Psoas muscle (tissue), 7 donors: ENCODE measurements at regions not wholly inside any gene's neighbourhood (a gene's known extent, or its start where the extent isn't known, plus 50 kb on each side); places are given as distances from the start of the nearest gene placed in this dataset.

Source experiments
- ATAC-seq, 4 donors: fragments of 200-7000 bp; cut with Tn5 transposase; one replicate each; pipeline ENCODE4 v1.9.1; 2020; ENCODE audit warnings: moderate library complexity in 3 of 4, mild to moderate bottlenecking in 2 of 4
- DNase-seq, 2 donors: peaks; one replicate each; pipeline ENCODE4 v3.0.0-alpha.2; 2020
- H3K27ac ChIP-seq: fragments of 200-600 bp; one replicate; pipeline ENCODE4 v1.8.0; 2022
- H3K27me3 ChIP-seq, 3 donors: fragments of 200-600 bp in 1 of 3; one replicate each; pipeline versions ENCODE4 v1.6.1 to v1.8.0; 2013 to 2022; ENCODE audit warnings: low read length in 2 of 3, mild to moderate bottlenecking in 2 of 3, moderate library complexity in 1 of 3; ENCODE audit not compliant: insufficient read depth in 3 of 3
- H3K36me3 ChIP-seq, 2 donors: fragments of 200-600 bp in 1 of 2; one replicate each; pipeline versions ENCODE4 v1.6.1 to v1.8.0; 2013 to 2022; ENCODE audit warnings: low read depth in 1 of 2, mild to moderate bottlenecking in 1 of 2, moderate library complexity in 1 of 2; ENCODE audit not compliant: insufficient read depth in 1 of 2
- H3K4me1 ChIP-seq: fragments of 200-600 bp; one replicate; pipeline ENCODE4 v1.8.0; 2022
- H3K4me3 ChIP-seq: fragments of 200-600 bp; one replicate; pipeline ENCODE4 v1.8.0; 2022; ENCODE audit warnings: mild to moderate bottlenecking
- H3K9me3 ChIP-seq: fragments of 200-600 bp; one replicate; pipeline ENCODE4 v1.8.0; 2022
- whole genome bisulfite sequencing, 3 donors: extraction: QIAGEN DNeasy Blood & Tissue Kit; methylation state at CpG; one replicate each; pipeline versions ENCODE4 v1.1.6 to v1.1.7; 2013; 5-methylcytosine and 5-hydroxymethylcytosine counted together
- intact Hi-C, 2 donors: fragments of 100-400 bp; cut with DNase I; formaldehyde crosslinking; loops; one replicate each; pipeline versions ENCODE4 v1.11.0 to v1.14.2; 2022
- TF ChIP-seq, protein P1 (sequence below): fragments of 200-600 bp; IDR thresholded peaks from one replicate; pipeline ENCODE4 v1.8.0; 2022; ENCODE audit warnings: antibody characterized with exemption
- donor health status: healthy with polysubstance abuse.
- donor health status: DM: no; HTN: no; CAD: no; lungs with moderate emphysema.
- donor health status: Bipolar disorder and iron deficiency.
- donor health status: healthy.
- donor health status: DM: yes; HTN: yes; CAD: no.
- donor health status: DM: no; HTN: no; CAD: no.
- donor health status: DM: yes; HTN: yes; CAD: no.

DNA sequence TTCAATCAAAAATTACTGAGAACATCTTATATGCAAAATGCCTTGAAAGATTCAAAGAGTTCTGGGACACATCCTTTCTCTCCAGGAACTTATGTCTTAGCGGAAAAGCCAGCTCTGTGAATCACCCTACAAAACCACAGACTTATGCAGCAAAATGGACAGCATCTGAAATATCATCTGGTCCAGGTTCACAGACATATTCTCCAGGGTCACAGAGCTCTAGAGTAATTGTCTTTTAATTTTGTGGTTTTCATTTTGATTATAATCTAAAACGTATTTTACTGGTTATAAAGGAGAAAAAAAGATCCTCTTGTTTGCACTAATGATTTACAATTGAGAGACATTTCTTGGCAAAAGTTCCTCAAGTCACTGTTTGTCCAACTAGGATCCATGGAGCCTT, 246.2 kb downstream of the MSRB3 start:
- DNase-seq (no peak), ATAC-seq (no peak)
- TF ChIP-seq, protein P1, sequence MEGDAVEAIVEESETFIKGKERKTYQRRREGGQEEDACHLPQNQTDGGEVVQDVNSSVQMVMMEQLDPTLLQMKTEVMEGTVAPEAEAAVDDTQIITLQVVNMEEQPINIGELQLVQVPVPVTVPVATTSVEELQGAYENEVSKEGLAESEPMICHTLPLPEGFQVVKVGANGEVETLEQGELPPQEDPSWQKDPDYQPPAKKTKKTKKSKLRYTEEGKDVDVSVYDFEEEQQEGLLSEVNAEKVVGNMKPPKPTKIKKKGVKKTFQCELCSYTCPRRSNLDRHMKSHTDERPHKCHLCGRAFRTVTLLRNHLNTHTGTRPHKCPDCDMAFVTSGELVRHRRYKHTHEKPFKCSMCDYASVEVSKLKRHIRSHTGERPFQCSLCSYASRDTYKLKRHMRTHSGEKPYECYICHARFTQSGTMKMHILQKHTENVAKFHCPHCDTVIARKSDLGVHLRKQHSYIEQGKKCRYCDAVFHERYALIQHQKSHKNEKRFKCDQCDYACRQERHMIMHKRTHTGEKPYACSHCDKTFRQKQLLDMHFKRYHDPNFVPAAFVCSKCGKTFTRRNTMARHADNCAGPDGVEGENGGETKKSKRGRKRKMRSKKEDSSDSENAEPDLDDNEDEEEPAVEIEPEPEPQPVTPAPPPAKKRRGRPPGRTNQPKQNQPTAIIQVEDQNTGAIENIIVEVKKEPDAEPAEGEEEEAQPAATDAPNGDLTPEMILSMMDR, result no peak
- Histone ChIP-seq H3K36me3 (no peaks in the 10 kb centered on the region), H3K4me1 (no peaks in the 10 kb centered on the region), H3K27ac (no peak overlapping the region), H3K9me3 (peaks cover 7% of the 10 kb centered on the region), H3K4me3 (no peak overlapping the region), H3K27me3 (no peaks in the 10 kb centered on the region)
- 74 to 80% (median 80%) methylated on average over 2 of the region's 2 CpGs for WGBS, 3 donors
- intact Hi-C loops, result no loop called here

DNA sequence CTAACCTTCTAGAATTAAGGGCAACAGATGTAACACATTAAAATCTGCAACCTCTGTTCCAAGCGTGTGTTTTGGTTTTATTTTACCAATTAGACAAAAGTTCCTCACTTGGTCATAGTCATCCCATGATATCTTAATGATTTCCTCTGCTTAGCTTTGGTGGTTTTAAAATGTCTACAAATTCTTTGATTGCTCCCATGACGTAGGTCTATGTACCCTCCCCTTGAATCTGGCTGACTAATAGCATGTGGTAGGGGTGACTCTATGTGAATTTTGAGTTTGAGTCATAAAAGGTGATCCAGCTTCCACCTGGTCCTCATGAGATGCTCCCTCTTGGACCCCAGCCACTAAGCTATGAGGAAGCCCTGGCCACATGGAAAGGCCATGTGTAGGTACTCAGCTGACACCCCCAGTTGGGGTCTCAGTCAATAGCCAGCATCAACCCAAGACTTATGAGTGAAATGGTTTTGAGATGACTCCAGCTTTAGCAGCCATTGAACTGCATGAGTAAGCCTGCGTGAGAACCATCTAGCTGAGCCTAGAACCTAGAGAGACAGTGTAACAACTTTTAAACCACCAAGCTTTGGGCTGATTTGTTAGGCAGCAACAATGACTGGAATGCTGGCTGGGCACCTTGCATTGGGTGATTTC, 247.1 kb downstream of the MSRB3 start:
- peaks cover 7% of the 10 kb centered on the region for H3K9me3 ChIP-seq
- no peaks in the 10 kb centered on the region for H3K27me3 ChIP-seq
- TF ChIP-seq, protein P1, result no peak
- intact Hi-C loops, result no loop called here
- DNase-seq (no peak), ATAC-seq (no peak)
- WGBS, 3 donors, result 83 to 88% (median 88%) methylated on average over 3 of the region's 3 CpGs
- no peak overlapping the region for H3K4me3 ChIP-seq
- no peaks in the 10 kb centered on the region for H3K36me3 ChIP-seq
- H3K4me1 ChIP-seq, result no peaks in the 10 kb centered on the region
- H3K27ac ChIP-seq, result no peak overlapping the region

DNA sequence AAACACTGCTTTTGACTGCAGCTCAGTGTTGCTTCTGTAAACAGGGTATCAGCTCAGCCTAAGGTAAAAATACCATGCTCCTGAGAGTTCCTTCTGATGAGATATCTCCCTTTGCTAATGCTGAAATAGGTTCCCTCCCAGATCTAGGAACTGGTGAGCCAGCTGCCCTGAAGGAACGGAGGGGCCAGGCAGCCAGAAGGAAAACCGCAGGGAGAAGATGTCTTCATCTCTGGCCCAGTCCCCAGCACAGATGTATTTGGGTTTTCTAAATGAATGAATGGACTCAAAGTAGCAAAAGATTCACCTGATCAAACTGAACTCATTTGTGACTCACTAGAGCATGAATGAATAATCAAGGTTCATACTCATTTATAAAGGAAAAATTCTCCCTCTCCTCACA, 247.8 kb downstream of the MSRB3 start:
- Histone ChIP-seq H3K4me3 (no peak overlapping the region), H3K27ac (no peak overlapping the region), H3K4me1 (no peaks in the 10 kb centered on the region), H3K27me3 (no peaks in the 10 kb centered on the region), H3K36me3 (no peaks in the 10 kb centered on the region), H3K9me3 (peaks cover 7% of the 10 kb centered on the region)
- ATAC-seq (no peak), DNase-seq (no peak)
- WGBS, 3 donors, result 73 to 77% (median 76%) methylated on average over 2 of the region's 2 CpGs
- intact Hi-C loops, result no loop called here
- TF ChIP-seq, protein P1, result no peak

DNA sequence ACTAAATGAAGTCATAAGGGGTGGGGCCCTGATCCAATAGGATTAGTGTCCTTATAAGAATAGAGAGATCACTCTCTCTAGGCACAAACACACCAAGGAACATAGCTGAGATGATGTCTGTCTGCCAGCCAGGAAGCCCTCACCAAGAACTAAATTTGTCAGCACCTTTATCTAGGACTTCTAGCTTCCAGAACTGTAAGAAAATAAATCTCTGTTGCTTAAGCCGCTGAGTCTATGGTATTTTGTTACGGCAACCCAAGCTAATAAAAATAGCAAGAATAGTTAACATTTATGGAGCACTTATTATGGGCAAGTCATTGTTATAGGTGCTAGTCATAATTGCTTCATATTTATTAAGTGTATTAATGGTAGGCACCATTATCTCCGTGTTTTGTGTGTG, 249.6 kb downstream of the MSRB3 start:
- DNase-seq, result no peak
- ATAC-seq, result no peak
- no peaks in the 10 kb centered on the region for H3K27me3 ChIP-seq
- H3K27ac ChIP-seq, result no peak overlapping the region
- WGBS, 3 donors, result 80 to 93% (median 83%) methylated on average over 3 of the region's 3 CpGs
- TF ChIP-seq, protein P1, result no peak
- no peaks in the 10 kb centered on the region for H3K36me3 ChIP-seq
- intact Hi-C loops, result no loop called here
- no peaks in the 10 kb centered on the region for H3K4me1 ChIP-seq
- H3K4me3 ChIP-seq, result no peak overlapping the region
- H3K9me3 ChIP-seq, result peaks cover 7% of the 10 kb centered on the region

DNA sequence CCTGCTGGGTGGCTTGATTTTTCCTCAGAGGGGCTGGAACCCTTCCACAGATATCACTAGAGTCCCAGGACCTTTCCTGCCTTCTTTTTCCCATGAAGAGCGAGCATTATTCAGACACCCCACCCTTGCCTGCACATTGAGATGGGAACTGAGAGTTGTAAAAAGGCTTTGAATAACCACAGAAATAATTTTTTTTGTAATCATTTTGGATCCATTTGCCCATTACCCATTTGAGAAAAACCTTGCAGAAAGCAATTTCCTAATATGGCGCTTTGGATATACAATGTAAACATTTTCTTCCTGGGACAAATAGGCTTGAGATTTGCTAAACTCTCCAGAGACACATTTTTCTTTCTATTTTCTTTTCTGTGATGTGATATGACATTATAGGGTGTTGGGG, 250.6 kb downstream of the MSRB3 start:
- Histone ChIP-seq H3K4me1 (no peaks in the 10 kb centered on the region), H3K36me3 (no peaks in the 10 kb centered on the region), H3K9me3 (peaks cover 7% of the 10 kb centered on the region), H3K27me3 (no peaks in the 10 kb centered on the region), H3K4me3 (no peak overlapping the region), H3K27ac (no peak overlapping the region)
- ATAC-seq, result no peak
- TF ChIP-seq, protein P1, result no peak
- 98 to 100% (median 98%) methylated on average over 2 of the region's 2 CpGs for WGBS, 3 donors
- intact Hi-C loops, result no loop called here
- DNase-seq, result no peak
